ENCODE measurements at regions not wholly inside any gene's neighbourhood (a gene's known extent, or its start where the extent isn't known, plus 50 kb on each side); places are given as distances from the start of the nearest gene placed in this dataset.

GRCh38 chr3:137061186-137061585 is 103.4 kb downstream of the IL20RB start:
- DNase-seq: no peak

DNA sequence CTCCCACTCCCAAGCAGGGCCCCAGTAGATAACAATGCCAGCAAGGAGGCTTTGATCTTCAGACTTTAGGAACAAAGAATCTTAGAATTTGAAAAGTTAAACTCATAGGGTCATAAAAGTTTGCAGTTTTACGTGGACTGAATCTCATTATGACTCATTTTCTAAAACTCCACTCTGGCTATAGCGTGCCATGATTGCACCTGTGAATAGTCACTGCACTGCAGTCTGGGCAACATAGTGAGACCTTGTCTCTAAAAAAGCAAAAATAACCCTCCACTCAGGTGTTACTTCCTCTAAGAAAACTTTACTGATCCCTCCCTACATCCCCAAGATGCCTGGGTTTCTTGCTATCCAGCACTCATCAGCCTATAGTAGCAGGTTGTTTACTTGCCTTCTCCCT is 104.5 kb downstream of the IL20RB start:
- no peak for DNase-seq

GRCh38 chr3:137065381-137065780 is 107.6 kb downstream of the IL20RB start:
- no peak for DNase-seq

DNA sequence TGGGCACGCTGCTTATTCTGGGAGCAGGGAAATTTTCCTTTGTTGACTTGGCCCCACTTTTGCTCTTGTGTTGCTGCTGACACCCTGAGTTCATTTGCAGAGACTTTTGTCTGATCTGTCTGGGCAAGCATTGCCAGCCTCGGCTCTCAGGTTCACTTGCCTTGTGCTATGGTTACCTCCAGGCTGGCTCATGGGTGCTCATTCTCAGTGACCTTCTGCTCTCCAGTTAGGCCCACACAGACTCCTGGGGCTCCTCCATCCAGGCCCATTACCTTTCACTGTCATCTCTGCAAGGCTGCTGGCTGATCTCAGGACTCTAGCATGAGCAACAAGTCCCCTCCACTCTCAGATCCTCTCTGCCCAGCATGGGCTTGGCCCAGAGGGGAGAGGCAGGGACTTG is 108.3 kb downstream of the IL20RB start:
- DNase-seq: no peak

DNA sequence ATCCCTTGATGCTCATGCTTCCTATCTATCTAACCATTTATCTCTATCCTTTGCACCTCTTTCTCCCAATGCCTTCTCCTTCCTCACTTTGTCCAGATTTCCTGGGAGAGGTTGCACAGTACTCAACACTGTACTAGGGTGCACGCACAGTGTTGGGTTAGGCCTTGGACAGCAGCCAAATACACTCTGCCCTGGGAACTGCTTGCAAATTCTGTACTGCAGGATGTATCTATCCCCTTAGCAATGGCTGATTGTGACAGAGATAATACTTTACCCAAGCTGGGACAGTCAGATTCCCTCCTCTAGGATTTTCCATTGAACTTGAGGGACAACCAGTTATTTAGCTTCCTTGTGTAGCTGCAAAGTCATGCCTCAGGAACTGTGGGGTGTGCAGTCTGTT is 113.3 kb downstream of the IL20RB start:
- no peak for DNase-seq

DNA sequence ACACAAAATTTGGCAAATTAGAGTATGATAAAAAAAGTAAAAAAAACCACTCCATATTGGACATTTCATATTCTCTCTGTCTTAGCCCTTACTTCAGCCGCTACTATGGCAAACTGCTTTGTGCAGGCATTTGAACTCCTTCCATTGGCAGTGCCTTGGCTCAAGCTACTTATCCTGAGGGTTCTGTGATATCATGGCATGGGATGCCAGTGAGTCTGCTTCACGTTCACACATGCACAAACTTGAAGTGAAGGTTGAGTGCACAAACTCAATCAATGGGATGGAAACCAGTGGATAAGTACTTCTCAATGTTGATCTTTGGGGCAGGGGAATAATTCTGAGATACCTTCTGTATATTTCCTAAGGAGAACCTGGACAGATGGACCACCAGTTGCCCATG is 117.2 kb downstream of the IL20RB start:
- no peak for DNase-seq

DNA sequence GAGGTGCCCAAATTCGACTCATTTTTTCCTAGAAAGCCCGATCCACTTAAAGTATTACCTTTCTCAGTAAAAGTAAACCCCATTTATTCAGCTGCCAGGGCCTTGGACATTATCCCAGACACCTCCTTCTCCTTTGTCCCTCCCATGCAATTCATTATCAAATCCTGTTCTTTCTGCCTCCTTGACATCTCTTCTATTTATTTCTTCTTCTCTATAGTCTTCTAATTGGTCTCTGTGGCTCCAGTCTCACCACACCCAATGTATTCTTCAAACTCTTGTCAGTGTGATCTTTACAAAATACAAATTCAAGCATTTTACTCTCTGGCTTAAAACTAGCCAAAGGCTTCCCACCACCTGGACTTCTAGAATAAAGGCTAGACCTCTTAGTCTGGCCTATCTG is 120.3 kb downstream of the IL20RB start:
- DNase-seq: no peak

GRCh38 chr3:137079571-137079970 is 121.8 kb downstream of the IL20RB start:
- DNase-seq: no peak

DNA sequence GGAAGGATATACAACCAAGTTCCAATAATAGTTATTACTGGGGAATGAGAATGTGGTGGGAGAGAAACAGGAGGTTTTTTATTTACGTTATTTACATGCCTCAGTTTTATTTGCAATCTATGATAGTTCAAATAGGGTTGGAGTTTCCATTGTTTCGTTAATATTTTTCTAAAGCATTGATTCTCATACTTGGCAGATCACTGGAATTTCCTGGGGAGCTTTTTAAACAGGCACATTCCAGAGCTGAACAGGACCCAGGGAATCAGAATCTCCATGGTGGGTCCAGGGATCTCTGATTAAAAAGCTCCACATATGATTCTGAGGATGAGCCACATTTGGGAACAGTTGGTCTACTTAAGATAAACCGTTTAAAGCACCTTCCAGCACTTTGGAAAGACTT is 123.9 kb downstream of the IL20RB start:
- DNase-seq: no peak

DNA sequence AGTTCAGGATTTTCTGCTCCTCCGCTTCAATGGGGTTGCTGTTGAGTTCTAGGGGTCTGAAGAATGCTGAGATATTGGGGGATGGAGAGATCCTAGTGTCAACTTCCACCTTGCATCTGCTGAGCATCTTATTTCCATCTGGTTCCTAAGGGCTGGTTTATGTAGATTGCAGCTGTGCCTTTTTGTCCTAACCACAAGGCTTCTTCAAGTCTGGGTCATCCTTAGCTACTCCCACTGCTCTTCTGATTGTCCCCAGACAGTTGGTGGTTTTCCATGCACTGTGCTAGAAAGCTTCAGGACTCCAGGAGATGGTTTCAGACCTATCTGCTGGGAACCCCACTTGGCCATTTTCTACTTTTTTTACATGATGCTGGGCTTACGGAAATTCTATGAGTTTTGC is 125.0 kb downstream of the IL20RB start:
- no peak for DNase-seq

- DNase-seq: no peak
Observed at GRCh38 chr3:137083332-137083731, 125.5 kb downstream of the IL20RB start.

DNA sequence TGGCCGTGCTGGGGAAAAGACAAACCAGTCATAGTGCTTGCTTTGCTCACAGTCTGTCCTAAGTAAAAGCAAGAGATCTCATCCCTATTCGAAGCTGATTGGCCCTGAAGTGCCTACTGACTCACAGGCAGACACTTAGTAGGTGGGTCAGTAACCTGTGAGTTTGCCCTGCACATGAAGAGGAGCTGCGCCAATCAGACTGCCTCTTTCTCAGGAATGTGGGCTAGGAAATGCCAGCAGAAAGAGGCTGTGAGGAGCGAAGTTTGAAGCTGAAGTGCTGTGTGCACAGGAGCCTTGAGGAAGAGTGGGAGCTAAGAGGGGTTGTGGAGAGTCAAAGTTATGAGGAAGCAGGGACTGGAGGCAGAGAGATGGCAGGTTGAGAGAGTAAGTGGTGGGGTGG is 126.8 kb downstream of the IL20RB start:
- no peak for DNase-seq

GRCh38 chr3:137097386-137097785 is 139.6 kb downstream of the IL20RB start:
- no peak for DNase-seq

GRCh38 chr3:137097852-137098251 is 140.1 kb downstream of the IL20RB start:
- DNase-seq: no peak

- DNase-seq: no peak
Observed at GRCh38 chr3:137099364-137100219, 141.8 kb downstream of the IL20RB start.

DNA sequence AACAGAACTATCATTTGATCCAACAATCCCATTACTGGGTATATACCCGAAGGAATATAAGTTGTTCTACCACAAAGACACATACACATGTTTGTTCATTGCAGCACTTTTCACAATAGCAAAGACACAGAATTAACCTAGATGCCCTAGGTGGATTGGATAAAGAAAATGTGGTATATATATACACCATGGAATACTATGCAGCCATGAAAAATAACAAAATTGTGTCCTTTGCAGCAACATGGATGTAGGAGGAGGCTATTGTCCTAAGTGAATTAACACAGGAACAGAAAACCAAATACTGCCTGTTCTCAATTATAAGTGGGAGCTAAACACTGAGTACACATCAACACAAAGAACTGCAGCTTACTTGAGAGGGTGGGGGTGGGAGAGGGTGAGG is 142.5 kb downstream of the IL20RB start:
- no peak for DNase-seq

DNA sequence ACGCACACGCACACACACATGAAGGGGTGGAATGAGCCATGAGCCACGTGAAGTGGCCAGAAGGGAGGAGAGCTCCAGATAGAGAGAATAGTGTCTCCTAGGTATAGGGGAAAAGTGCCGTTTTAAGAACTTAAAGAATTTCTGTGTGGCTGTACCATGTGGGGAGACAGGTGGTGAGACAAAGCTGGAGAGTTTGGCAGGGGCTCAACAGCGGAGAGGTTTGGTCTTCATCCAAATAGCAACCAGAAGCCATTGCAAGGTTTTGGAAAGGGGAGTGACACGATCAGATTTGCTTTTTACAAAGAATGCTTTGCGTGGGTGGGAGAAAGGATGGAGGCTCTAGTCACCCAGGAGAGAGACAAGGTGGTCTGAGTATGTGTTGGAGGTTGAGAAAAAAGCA is 146.0 kb downstream of the IL20RB start:
- peak in 3 of 58 donors; percentile 1 to 12 (median 2) for DNase-seq

- DNase-seq: peak in 10 of 58 donors; percentile 2 to 67 (median 18)
Observed at GRCh38 chr3:137105277-137105977, 147.6 kb downstream of the IL20RB start.

- DNase-seq: no peak
Observed at GRCh38 chr3:137106612-137107240, 148.9 kb downstream of the IL20RB start.

GRCh38 chr3:137108699-137109440 is 151.1 kb downstream of the IL20RB start:
- no peak for DNase-seq

GRCh38 chr3:137110392-137110996 is 152.7 kb downstream of the IL20RB start:
- DNase-seq: peak in 1 of 58 donors; percentile 1
